Uterus (tissue), 2 donors: ENCODE measurements at regions not wholly inside any gene's neighbourhood (a gene's known extent, or its start where the extent isn't known, plus 50 kb on each side); places are given as distances from the start of the nearest gene placed in this dataset.

ENCODE experiments used
- POLR2A ChIP-seq, 2 donors: fragments of 450-650 bp; IDR thresholded peaks; one replicate each; pipeline ENCODE4 v1.6.1; 2016; ENCODE audit warnings: antibody characterized with exemption in 2 of 2, mild to moderate bottlenecking in 1 of 2, moderate library complexity in 1 of 2
- TF ChIP-seq, protein P1 (sequence below), 4 experiments: fragments of 200-600 bp in 2 of 4; fragments of 450-650 bp in 2 of 4; sonication (generic) in 2 of 4; IDR thresholded peaks; one replicate each; pipeline ENCODE4 v1.5.1; 2016 to 2019; ENCODE audit warnings: antibody characterized with exemption in 4 of 4, mild to moderate bottlenecking in 2 of 4, moderate library complexity in 1 of 4

DNA sequence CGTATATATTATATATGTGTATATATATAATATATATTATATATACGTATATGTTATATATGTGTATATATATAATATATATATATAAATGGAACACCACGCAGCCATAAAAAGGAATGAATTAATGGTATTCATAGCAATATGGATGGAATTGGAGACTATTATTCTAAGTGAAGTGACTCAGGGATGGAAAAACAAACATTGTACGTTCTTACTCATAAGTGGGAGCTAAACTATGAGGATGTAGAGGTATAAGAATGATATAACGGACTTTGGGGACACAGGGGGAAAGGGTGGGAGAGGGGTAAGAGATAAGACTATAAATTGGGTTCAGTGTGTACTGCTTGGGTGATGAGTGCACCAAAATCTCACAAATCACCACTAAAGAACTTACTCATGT, 1388.9 kb downstream of the C4orf33 start:
- TF ChIP-seq, protein P1, sequence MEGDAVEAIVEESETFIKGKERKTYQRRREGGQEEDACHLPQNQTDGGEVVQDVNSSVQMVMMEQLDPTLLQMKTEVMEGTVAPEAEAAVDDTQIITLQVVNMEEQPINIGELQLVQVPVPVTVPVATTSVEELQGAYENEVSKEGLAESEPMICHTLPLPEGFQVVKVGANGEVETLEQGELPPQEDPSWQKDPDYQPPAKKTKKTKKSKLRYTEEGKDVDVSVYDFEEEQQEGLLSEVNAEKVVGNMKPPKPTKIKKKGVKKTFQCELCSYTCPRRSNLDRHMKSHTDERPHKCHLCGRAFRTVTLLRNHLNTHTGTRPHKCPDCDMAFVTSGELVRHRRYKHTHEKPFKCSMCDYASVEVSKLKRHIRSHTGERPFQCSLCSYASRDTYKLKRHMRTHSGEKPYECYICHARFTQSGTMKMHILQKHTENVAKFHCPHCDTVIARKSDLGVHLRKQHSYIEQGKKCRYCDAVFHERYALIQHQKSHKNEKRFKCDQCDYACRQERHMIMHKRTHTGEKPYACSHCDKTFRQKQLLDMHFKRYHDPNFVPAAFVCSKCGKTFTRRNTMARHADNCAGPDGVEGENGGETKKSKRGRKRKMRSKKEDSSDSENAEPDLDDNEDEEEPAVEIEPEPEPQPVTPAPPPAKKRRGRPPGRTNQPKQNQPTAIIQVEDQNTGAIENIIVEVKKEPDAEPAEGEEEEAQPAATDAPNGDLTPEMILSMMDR (IDR thresholded peaks at IDR 0.05) = no peak
- TF ChIP-seq POLR2A (IDR thresholded peaks at IDR 0.05) = no peak
